Choroid plexus epithelial cell (primary cell): ENCODE measurements at regions not wholly inside any gene's neighbourhood (a gene's known extent, or its start where the extent isn't known, plus 50 kb on each side); places are given as distances from the start of the nearest gene placed in this dataset.
"Not testable (repeated sequence)": the region's sequence is repeated elsewhere in the genome, so short reads cannot be mapped to it uniquely, and the experiment has no call there.

Experiments used
- DNase-seq: peaks from one replicate; pipeline ENCODE4 v3.0.0-alpha.2; 2010; ENCODE audit warnings: low read depth
- H3K4me3 ChIP-seq: 2 replicates; pipeline ENCODE4 v1.5.1; 2011; ENCODE audit warnings: low read depth, mild to moderate bottlenecking, control low read depth, low read length, moderate library complexity

- not testable (repeated sequence) for H3K4me3 ChIP-seq, DNase-seq
Measured at GRCh38 chr18:15315301-15315700, 567.3 kb downstream of the ANKRD30B start.

- not testable (repeated sequence) for DNase-seq, H3K4me3 ChIP-seq
Measured at GRCh38 chr18:15318655-15319054, 570.7 kb downstream of the ANKRD30B start.

DNA sequence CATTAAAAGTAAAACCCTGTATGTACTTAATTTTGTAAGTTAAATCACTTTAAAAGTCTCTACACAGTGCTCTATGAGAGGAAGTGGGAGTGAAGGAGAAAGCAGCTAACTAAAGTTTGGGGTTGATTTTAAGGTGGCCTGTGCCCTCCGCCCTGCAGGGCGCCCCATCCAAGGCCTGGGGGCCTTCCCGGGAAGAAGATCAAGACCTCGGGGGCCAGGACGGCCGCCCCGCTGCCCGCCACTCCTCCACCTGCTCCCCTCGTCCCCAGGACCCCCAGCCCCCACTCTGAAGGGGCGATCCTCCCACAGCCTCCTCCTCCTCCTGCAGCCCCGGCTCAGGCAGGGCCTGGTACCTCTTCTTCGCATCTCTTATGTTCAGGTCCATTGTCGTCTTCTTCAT, 581.7 kb downstream of the ANKRD30B start:
- DNase-seq, H3K4me3 ChIP-seq: not testable (repeated sequence)

GRCh38 chr18:15330149-15330548, 582.2 kb downstream of the ANKRD30B start:
- DNase-seq, H3K4me3 ChIP-seq: not testable (repeated sequence)

- DNase-seq, H3K4me3 ChIP-seq: not testable (repeated sequence)
Measured at GRCh38 chr18:15330600-15330999, 582.6 kb downstream of the ANKRD30B start.

DNA sequence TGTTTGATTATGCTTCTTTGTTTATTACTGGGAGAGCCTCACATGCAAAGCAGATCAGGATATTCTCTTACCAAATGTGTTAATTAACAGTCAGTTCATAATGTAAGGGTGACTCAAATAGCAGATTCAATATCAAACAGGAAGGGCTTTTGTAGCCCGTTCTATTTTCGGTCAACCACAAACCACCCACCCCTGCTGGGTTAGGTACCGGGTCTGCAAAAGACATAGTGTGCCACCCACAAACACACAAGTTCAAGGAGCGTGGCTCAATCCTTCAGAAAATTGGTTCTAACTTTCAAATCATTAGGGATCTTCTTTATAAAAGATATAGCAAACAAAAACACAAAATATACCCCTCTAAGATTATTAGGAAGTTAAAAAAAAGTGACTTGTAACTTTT, 627.7 kb downstream of the ANKRD30B start:
- H3K4me3 ChIP-seq, DNase-seq: not testable (repeated sequence)

DNA sequence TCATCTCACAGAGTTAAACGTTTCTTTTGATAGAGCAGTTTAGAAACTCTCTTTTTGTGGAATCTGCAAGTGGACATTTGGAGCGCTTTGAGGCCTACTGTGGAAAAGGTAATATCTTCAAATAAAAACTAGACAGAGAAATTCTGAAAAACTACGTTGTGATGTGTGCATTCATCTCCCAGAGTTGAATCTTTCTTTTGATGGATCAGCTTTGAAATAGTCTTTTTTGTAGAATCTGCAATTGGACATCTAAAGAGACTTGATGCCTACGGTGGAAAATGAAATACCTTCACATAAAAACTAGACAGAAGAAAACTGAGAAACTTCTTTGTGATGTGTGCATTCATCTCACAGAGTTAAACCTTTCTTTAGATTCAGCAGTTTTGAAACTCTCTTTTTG, 659.9 kb downstream of the ANKRD30B start:
- DNase-seq, result peak; percentile 4
- H3K4me3 ChIP-seq, result not testable (repeated sequence)
